ENCODE measurements at regions not wholly inside any gene's neighbourhood (a gene's known extent, or its start where the extent isn't known, plus 50 kb on each side); places are given as distances from the start of the nearest gene placed in this dataset.

- TF ChIP-seq CTCF (conservative IDR thresholded peaks at IDR 0.05) (no peak), EZH2 (IDR thresholded peaks at IDR 0.05; ENCODE audit: low read depth) (no peak)
Observed at GRCh38 chr9:12413986-12414385, 279.2 kb upstream of the TYRP1 start.

Measured in PC-9 (cell line).